ENCODE measurements at regions not wholly inside any gene's neighbourhood (a gene's known extent, or its start where the extent isn't known, plus 50 kb on each side); places are given as distances from the start of the nearest gene placed in this dataset.

DNA sequence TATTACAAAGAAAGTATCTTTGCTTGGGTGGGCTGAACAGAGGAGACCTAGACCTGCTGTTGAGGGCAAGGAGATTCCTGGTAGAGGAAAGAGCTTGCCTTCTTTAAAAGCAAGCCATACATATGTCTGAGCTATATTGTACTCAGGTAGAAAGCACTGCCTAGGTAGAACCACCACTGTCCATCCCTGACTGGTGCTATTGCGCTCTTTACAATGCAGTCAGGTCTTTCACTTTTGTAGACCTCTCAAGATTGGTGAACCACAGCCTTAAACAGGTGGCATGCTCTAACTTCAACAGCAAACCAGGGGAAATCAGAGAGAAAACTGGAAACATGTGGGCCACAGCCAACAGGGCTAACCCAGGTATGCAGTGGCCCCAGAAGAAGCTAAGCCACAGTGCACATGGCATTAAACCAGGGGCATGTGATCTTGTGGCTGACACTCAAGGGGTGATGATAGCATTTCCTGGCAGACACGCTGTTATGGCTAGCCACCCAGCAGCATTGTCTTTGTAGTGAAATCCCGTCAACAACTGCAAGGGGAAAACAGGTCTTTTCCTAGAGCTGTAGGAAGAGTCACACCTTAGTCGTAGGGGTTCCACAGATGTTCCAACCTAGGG is 253.9 kb upstream of the PCSK5 start:
- Histone ChIP-seq H3K4me2 (ENCODE audit: low read depth, low read length, poor library complexity, severe bottlenecking) (no peak overlapping the region), H3F3A (ENCODE audit: low read depth) (no peaks in the 10 kb centered on the region), H3K9me3 (ENCODE audit: insufficient read depth, low read depth, low read length) (no peaks in the 10 kb centered on the region), H3K4me3 (ENCODE audit: low read length, poor library complexity, severe bottlenecking) (no peak overlapping the region), H3K27me3 (ENCODE audit: insufficient read depth, low read length, poor library complexity, severe bottlenecking) (no peaks in the 10 kb centered on the region), H3K79me2 (ENCODE audit: insufficient read depth, low read length) (no peaks in the 10 kb centered on the region), H3K9ac (ENCODE audit: low read depth, low read length, poor library complexity, severe bottlenecking) (no peak overlapping the region), H3K4me1 (ENCODE audit: insufficient read depth, low read length, poor library complexity, severe bottlenecking) (peaks cover 21% of the 10 kb centered on the region), H3K9me2 (replicated peaks; ENCODE audit: low read depth, low read length) (no peaks in the 10 kb centered on the region), H4K20me1 (ENCODE audit: insufficient read depth, low read length, poor library complexity, severe bottlenecking) (no peaks in the 10 kb centered on the region), H2AFZ (ENCODE audit: low read length) (peak overlapping the region; percentile 58; the same call in 1 of the 2 replicates), H3K36me3 (ENCODE audit: insufficient read depth, low read length) (no peaks in the 10 kb centered on the region)
- TF ChIP-seq EZH2phosphoT487 (IDR thresholded peaks at IDR 0.05; ENCODE audit: borderline replicate concordance) = no peak
- TF ChIP-seq, protein P1, sequence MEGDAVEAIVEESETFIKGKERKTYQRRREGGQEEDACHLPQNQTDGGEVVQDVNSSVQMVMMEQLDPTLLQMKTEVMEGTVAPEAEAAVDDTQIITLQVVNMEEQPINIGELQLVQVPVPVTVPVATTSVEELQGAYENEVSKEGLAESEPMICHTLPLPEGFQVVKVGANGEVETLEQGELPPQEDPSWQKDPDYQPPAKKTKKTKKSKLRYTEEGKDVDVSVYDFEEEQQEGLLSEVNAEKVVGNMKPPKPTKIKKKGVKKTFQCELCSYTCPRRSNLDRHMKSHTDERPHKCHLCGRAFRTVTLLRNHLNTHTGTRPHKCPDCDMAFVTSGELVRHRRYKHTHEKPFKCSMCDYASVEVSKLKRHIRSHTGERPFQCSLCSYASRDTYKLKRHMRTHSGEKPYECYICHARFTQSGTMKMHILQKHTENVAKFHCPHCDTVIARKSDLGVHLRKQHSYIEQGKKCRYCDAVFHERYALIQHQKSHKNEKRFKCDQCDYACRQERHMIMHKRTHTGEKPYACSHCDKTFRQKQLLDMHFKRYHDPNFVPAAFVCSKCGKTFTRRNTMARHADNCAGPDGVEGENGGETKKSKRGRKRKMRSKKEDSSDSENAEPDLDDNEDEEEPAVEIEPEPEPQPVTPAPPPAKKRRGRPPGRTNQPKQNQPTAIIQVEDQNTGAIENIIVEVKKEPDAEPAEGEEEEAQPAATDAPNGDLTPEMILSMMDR (conservative IDR thresholded peaks at IDR 0.05; ENCODE audit: low read length) = no peak

DNA sequence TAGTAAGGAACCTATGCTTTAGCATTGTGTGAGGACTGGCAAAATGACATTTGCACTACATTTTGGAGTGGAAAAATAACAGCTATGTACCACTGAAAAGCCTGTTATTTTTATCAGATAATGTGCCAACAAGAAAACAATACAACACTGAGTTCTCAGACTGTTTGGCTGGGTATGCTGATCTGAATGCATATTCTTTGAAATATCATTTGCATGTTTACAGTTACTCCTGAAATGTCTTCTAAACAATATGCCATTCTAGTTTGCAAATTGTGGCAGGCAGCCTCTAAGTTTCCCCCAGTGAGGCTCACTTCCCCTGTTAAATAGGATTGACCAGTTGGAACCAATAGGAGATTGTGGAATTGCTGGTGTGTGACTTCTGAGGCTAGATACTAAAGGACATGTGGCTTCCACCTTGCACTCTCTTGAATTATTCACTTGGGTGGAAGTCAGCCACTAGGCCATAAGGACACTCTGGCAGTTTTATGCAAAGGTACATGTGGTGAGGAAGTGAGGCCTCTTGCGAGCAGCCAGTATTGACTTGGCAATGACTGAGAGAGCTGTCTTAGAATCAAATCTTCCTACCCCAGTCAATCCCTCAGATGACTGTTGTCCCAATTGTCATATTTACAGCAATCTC is 250.4 kb upstream of the PCSK5 start:
- H2AFZ ChIP-seq (ENCODE audit: low read length) = peak overlapping the region; percentile 40; the same call in 1 of the 2 replicates
- H3K36me3 ChIP-seq (ENCODE audit: insufficient read depth, low read length) = no peaks in the 10 kb centered on the region
- H3K9me3 ChIP-seq (ENCODE audit: insufficient read depth, low read depth, low read length) = no peaks in the 10 kb centered on the region
- H4K20me1 ChIP-seq (ENCODE audit: insufficient read depth, low read length, poor library complexity, severe bottlenecking) = no peaks in the 10 kb centered on the region
- no peak overlapping the region for H3K4me3 ChIP-seq (ENCODE audit: low read length, poor library complexity, severe bottlenecking)
- TF ChIP-seq EZH2phosphoT487 (IDR thresholded peaks at IDR 0.05; ENCODE audit: borderline replicate concordance) = no peak
- TF ChIP-seq, protein P1 (conservative IDR thresholded peaks at IDR 0.05; ENCODE audit: low read length) = no peak
- H3F3A ChIP-seq (ENCODE audit: low read depth) = no peaks in the 10 kb centered on the region
- no peaks in the 10 kb centered on the region for H3K79me2 ChIP-seq (ENCODE audit: insufficient read depth, low read length)
- H3K27me3 ChIP-seq (ENCODE audit: insufficient read depth, low read length, poor library complexity, severe bottlenecking) = no peaks in the 10 kb centered on the region
- no peaks in the 10 kb centered on the region for H3K9me2 ChIP-seq (replicated peaks; ENCODE audit: low read depth, low read length)
- H3K9ac ChIP-seq (ENCODE audit: low read depth, low read length, poor library complexity, severe bottlenecking) = no peak overlapping the region
- no peak overlapping the region for H3K4me2 ChIP-seq (ENCODE audit: low read depth, low read length, poor library complexity, severe bottlenecking)
- H3K4me1 ChIP-seq (ENCODE audit: insufficient read depth, low read length, poor library complexity, severe bottlenecking) = peaks cover 21% of the 10 kb centered on the region

DNA sequence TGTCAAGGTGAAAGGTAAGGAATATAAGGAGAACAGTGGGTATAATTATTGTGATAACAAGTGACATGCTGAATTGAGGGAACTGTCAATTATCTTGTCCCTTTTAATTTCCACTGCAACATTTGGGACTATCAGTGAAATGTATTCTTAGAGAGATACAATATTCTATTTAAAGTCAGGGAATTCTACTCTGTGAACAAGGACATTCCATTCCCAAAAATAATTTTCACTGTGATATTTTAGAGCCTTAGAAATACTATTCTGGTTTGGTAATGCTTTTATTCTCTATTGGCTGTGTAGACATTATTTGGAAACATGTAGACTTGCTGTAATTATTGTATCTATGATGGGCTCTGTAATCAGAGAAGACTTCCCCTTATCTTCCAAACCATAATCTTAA is 248.0 kb upstream of the PCSK5 start:
- Histone ChIP-seq H3K36me3 (ENCODE audit: insufficient read depth, low read length) (no peaks in the 10 kb centered on the region), H3K9me3 (ENCODE audit: insufficient read depth, low read depth, low read length) (no peaks in the 10 kb centered on the region), H3K27me3 (ENCODE audit: insufficient read depth, low read length, poor library complexity, severe bottlenecking) (no peaks in the 10 kb centered on the region), H2AFZ (ENCODE audit: low read length) (no peak overlapping the region), H3K9me2 (replicated peaks; ENCODE audit: low read depth, low read length) (no peaks in the 10 kb centered on the region), H3K4me3 (ENCODE audit: low read length, poor library complexity, severe bottlenecking) (no peak overlapping the region), H3K4me2 (ENCODE audit: low read depth, low read length, poor library complexity, severe bottlenecking) (no peak overlapping the region), H3K79me2 (ENCODE audit: insufficient read depth, low read length) (no peaks in the 10 kb centered on the region), H3K4me1 (ENCODE audit: insufficient read depth, low read length, poor library complexity, severe bottlenecking) (peaks cover 7% of the 10 kb centered on the region), H4K20me1 (ENCODE audit: insufficient read depth, low read length, poor library complexity, severe bottlenecking) (no peaks in the 10 kb centered on the region), H3F3A (ENCODE audit: low read depth) (no peaks in the 10 kb centered on the region), H3K9ac (ENCODE audit: low read depth, low read length, poor library complexity, severe bottlenecking) (no peak overlapping the region)
- TF ChIP-seq EZH2phosphoT487 (IDR thresholded peaks at IDR 0.05; ENCODE audit: borderline replicate concordance) = no peak
- TF ChIP-seq, protein P1 (conservative IDR thresholded peaks at IDR 0.05; ENCODE audit: low read length) = no peak

Data from Loucy (cell line).